ENCODE measurements at regions not wholly inside any gene's neighbourhood (a gene's known extent, or its start where the extent isn't known, plus 50 kb on each side); places are given as distances from the start of the nearest gene placed in this dataset.
A peak's percentile ranks its signal among the peaks of the same experiment; 100 is the strongest.

GRCh38 chr4:16418814-16419213 is 192.5 kb upstream of the TAPT1 start:
- Histone ChIP-seq H3K79me2 (ENCODE audit: control insufficient read depth, insufficient read depth, low read length) (no peaks in the 10 kb centered on the region), H2AFZ (ENCODE audit: control insufficient read depth, low read length) (peak overlapping the region; percentile 12), H3K9me1 (ENCODE audit: control insufficient read depth, extremely low read depth, insufficient read depth, low read length) (no peaks in the 10 kb centered on the region), H3K27ac (ENCODE audit: control insufficient read depth, insufficient read depth, low read length) (peak overlapping the region; percentile 14), H3K4me2 (ENCODE audit: control insufficient read depth, extremely low read depth, insufficient read depth, low read depth, low read length) (no peak overlapping the region), H3K36me3 (ENCODE audit: control insufficient read depth in 2 of 2, extremely low read depth in 1 of 2, insufficient read depth in 2 of 2, low read length in 2 of 2) (no peaks in the 10 kb centered on the region), H4K20me1 (ENCODE audit: control insufficient read depth, extremely low read depth, insufficient read depth, low read length) (no peaks in the 10 kb centered on the region), H3K27me3 (ENCODE audit: control insufficient read depth, extremely low read depth, insufficient read depth, low read length) (no peaks in the 10 kb centered on the region), H3K9ac (ENCODE audit: control insufficient read depth, extremely low read depth, insufficient read depth, low read length) (no peak overlapping the region), H3K9me3 (ENCODE audit: control insufficient read depth, low read depth, low read length) (no peaks in the 10 kb centered on the region), H3K4me1 (ENCODE audit: control insufficient read depth, extremely low read depth, insufficient read depth, low read length) (peaks cover 3% of the 10 kb centered on the region), H3K4me3 (ENCODE audit: control insufficient read depth in 2 of 3, extremely low read depth in 1 of 3, insufficient read depth in 2 of 3, low read depth in 1 of 3, low read length in 3 of 3) (no peak overlapping the region)
- no peak for DNase-seq (ENCODE audit: low read depth, low spot score)
- dilution Hi-C loops (cut with MboI; ENCODE audit: extremely low pct_ligation_motif_present, low sequenced_read_pairs), result no loop called here
- peak; percentile 93 for FAIRE-seq
- TF ChIP-seq CTCF (optimal IDR thresholded peaks at IDR 0.05 in 1 of 3, IDR thresholded peaks at IDR 0.05 in 1 of 3, conservative IDR thresholded peaks at IDR 0.05 in 1 of 3; ENCODE audit: extremely low read depth in 1 of 3, insufficient read depth in 2 of 3, low read length in 3 of 3) (no peak), EZH2 (IDR thresholded peaks at IDR 0.05; ENCODE audit: low read length) (no peak)

- Histone ChIP-seq H3K9ac (ENCODE audit: control insufficient read depth, extremely low read depth, insufficient read depth, low read length) (no peak overlapping the region), H3K27me3 (ENCODE audit: control insufficient read depth, extremely low read depth, insufficient read depth, low read length) (no peaks in the 10 kb centered on the region), H3K9me3 (ENCODE audit: control insufficient read depth, low read depth, low read length) (no peaks in the 10 kb centered on the region), H3K36me3 (ENCODE audit: control insufficient read depth in 2 of 2, extremely low read depth in 1 of 2, insufficient read depth in 2 of 2, low read length in 2 of 2) (no peaks in the 10 kb centered on the region), H3K4me1 (ENCODE audit: control insufficient read depth, extremely low read depth, insufficient read depth, low read length) (peaks cover 3% of the 10 kb centered on the region), H3K27ac (ENCODE audit: control insufficient read depth, insufficient read depth, low read length) (no peak overlapping the region), H3K4me3 (ENCODE audit: control insufficient read depth in 2 of 3, extremely low read depth in 1 of 3, insufficient read depth in 2 of 3, low read depth in 1 of 3, low read length in 3 of 3) (no peak overlapping the region), H4K20me1 (ENCODE audit: control insufficient read depth, extremely low read depth, insufficient read depth, low read length) (no peaks in the 10 kb centered on the region), H3K4me2 (ENCODE audit: control insufficient read depth, extremely low read depth, insufficient read depth, low read depth, low read length) (no peak overlapping the region), H3K9me1 (ENCODE audit: control insufficient read depth, extremely low read depth, insufficient read depth, low read length) (no peaks in the 10 kb centered on the region), H3K79me2 (ENCODE audit: control insufficient read depth, insufficient read depth, low read length) (no peaks in the 10 kb centered on the region), H2AFZ (ENCODE audit: control insufficient read depth, low read length) (no peak overlapping the region)
- DNase-seq (ENCODE audit: low read depth, low spot score), result no peak
- dilution Hi-C loops (cut with MboI; ENCODE audit: extremely low pct_ligation_motif_present, low sequenced_read_pairs), result no loop called here
- no peak for FAIRE-seq
- TF ChIP-seq EZH2 (IDR thresholded peaks at IDR 0.05; ENCODE audit: low read length) (no peak), CTCF (optimal IDR thresholded peaks at IDR 0.05 in 1 of 3, IDR thresholded peaks at IDR 0.05 in 1 of 3, conservative IDR thresholded peaks at IDR 0.05 in 1 of 3; ENCODE audit: extremely low read depth in 1 of 3, insufficient read depth in 2 of 3, low read length in 3 of 3) (no peak)
Measured at GRCh38 chr4:16417198-16417597, 190.9 kb upstream of the TAPT1 start.
